Astrocyte (in vitro differentiated cells and primary cell): ENCODE measurements at regions not wholly inside any gene's neighbourhood (a gene's known extent, or its start where the extent isn't known, plus 50 kb on each side); places are given as distances from the start of the nearest gene placed in this dataset.

Experiments
- DNase-seq: peaks from one replicate; pipeline ENCODE4 v3.0.0-alpha.2; 2010; ENCODE audit warnings: low read depth
- FAIRE-seq: peaks from 2 replicates; lab custom pipeline; 2011; peaks lifted over from hg19 to GRCh38; lab: Jason Lieb, UNC
- H2AFZ ChIP-seq: 2 replicates; pipeline ENCODE4 v1.6.0; 2012; ENCODE audit warnings: low read depth, low read length, inconsistent platforms
- H3K27ac ChIP-seq: 2 replicates; pipeline ENCODE4 v1.5.1; 2011; ENCODE audit warnings: low read depth, low read length, inconsistent platforms
- H3K27me3 ChIP-seq: 2 replicates; pipeline ENCODE4 v1.6.0; 2011; ENCODE audit warnings: low read length, inconsistent platforms; ENCODE audit not compliant: insufficient read depth
- H3K36me3 ChIP-seq: 2 replicates; pipeline ENCODE4 v1.5.1; 2011; ENCODE audit warnings: low read length, inconsistent platforms; ENCODE audit not compliant: insufficient read depth
- H3K4me1 ChIP-seq: 2 replicates; pipeline ENCODE4 v1.5.1; 2011; ENCODE audit warnings: low read length, inconsistent platforms; ENCODE audit not compliant: insufficient read depth
- H3K4me2 ChIP-seq: 2 replicates; pipeline ENCODE4 v1.6.0; 2012; ENCODE audit warnings: low read length, inconsistent platforms
- H3K4me3 ChIP-seq: 2 replicates; pipeline ENCODE4 v1.5.1; 2011; ENCODE audit warnings: low read depth, mild to moderate bottlenecking, low read length, inconsistent platforms; ENCODE audit not compliant: insufficient read depth
- H3K79me2 ChIP-seq: 2 replicates; pipeline ENCODE4 v1.6.0; 2012; ENCODE audit warnings: mild to moderate bottlenecking, low read length, inconsistent platforms; ENCODE audit not compliant: insufficient read depth
- H3K9ac ChIP-seq: 2 replicates; pipeline ENCODE4 v1.6.0; 2012; ENCODE audit warnings: mild to moderate bottlenecking, low read length, inconsistent platforms
- H3K9me3 ChIP-seq: 2 replicates; pipeline ENCODE4 v1.5.1; 2012; ENCODE audit warnings: low read depth, mild to moderate bottlenecking, low read length, inconsistent platforms; ENCODE audit not compliant: insufficient read depth
- H4K20me1 ChIP-seq: 2 replicates; pipeline ENCODE4 v1.6.0; 2012; ENCODE audit warnings: low read length, inconsistent platforms; ENCODE audit not compliant: insufficient read depth
- H3K27ac Mint-ChIP-seq: one replicate; pipeline ENCODE4 v1.8.0; 2021; ENCODE audit warnings: mild to moderate bottlenecking, mixed read lengths; ENCODE audit not compliant: unreplicated experiment
- H3K27me3 Mint-ChIP-seq: one replicate; pipeline ENCODE4 v1.8.0; 2021; ENCODE audit warnings: low read depth, mixed read lengths; ENCODE audit not compliant: unreplicated experiment
- H3K36me3 Mint-ChIP-seq: one replicate; pipeline ENCODE4 v1.8.0; 2021; ENCODE audit warnings: low read depth, mixed read lengths; ENCODE audit not compliant: unreplicated experiment
- H3K4me1 Mint-ChIP-seq: one replicate; pipeline ENCODE4 v1.8.0; 2021; ENCODE audit warnings: low read depth, mixed read lengths; ENCODE audit not compliant: unreplicated experiment
- H3K4me3 Mint-ChIP-seq: one replicate; pipeline ENCODE4 v1.8.0; 2021; ENCODE audit warnings: mild to moderate bottlenecking, moderate library complexity, mixed read lengths; ENCODE audit not compliant: unreplicated experiment
- H3K9me3 Mint-ChIP-seq: one replicate; pipeline ENCODE4 v1.8.0; 2021; ENCODE audit warnings: mild to moderate bottlenecking, mixed read lengths; ENCODE audit not compliant: unreplicated experiment
- CTCF ChIP-seq: IDR thresholded peaks from 2 replicates; pipeline ENCODE4 v1.5.1; 2011; ENCODE audit warnings: low read depth, mild to moderate bottlenecking, inconsistent platforms, low read length, moderate library complexity; ENCODE audit not compliant: insufficient read depth
- EZH2 ChIP-seq: IDR thresholded peaks from 2 replicates; pipeline ENCODE4 v1.6.1; 2012; ENCODE audit warnings: mild to moderate bottlenecking, low read length, inconsistent platforms; ENCODE audit not compliant: insufficient read depth

GRCh38 chr14:82854131-82854530 lies 1320.5 kb upstream of the SEL1L start:
- H3K79me2 ChIP-seq = no peaks in the 10 kb centered on the region
- H3K4me3 ChIP-seq = no peak overlapping the region
- H3K4me2 ChIP-seq = no peak overlapping the region
- peaks cover 5% of the 10 kb centered on the region for H3K4me1 ChIP-seq
- Mint-ChIP-seq H3K4me1 (peaks cover 1% of the 10 kb centered on the region), H3K9me3 (no peaks in the 10 kb centered on the region), H3K4me3 (no peak overlapping the region), H3K27ac (no peak overlapping the region), H3K36me3 (no peaks in the 10 kb centered on the region), H3K27me3 (no peaks in the 10 kb centered on the region)
- no peaks in the 10 kb centered on the region for H3K9me3 ChIP-seq
- TF ChIP-seq EZH2 = no peak
- no peak for TF ChIP-seq CTCF
- no peak for FAIRE-seq
- no peak for DNase-seq
- H3K9ac ChIP-seq = no peak overlapping the region
- H2AFZ ChIP-seq = no peak overlapping the region
- no peaks in the 10 kb centered on the region for H3K27me3 ChIP-seq
- H4K20me1 ChIP-seq = no peaks in the 10 kb centered on the region
- H3K27ac ChIP-seq = no peak overlapping the region
- no peaks in the 10 kb centered on the region for H3K36me3 ChIP-seq

- no peaks in the 10 kb centered on the region for H3K27me3 ChIP-seq
- Mint-ChIP-seq H3K27me3 (no peaks in the 10 kb centered on the region), H3K9me3 (no peaks in the 10 kb centered on the region), H3K27ac (no peak overlapping the region), H3K4me1 (peaks cover 1% of the 10 kb centered on the region), H3K36me3 (no peaks in the 10 kb centered on the region), H3K4me3 (no peak overlapping the region)
- TF ChIP-seq EZH2 (no peak), CTCF (no peak)
- H3K27ac ChIP-seq = no peak overlapping the region
- no peak overlapping the region for H3K4me2 ChIP-seq
- H3K9ac ChIP-seq = no peak overlapping the region
- H3K79me2 ChIP-seq = no peaks in the 10 kb centered on the region
- H4K20me1 ChIP-seq = no peaks in the 10 kb centered on the region
- H3K36me3 ChIP-seq = no peaks in the 10 kb centered on the region
- FAIRE-seq (no peak), DNase-seq (no peak)
- H3K4me3 ChIP-seq = no peak overlapping the region
- H2AFZ ChIP-seq = no peak overlapping the region
- peaks cover 5% of the 10 kb centered on the region for H3K4me1 ChIP-seq
- H3K9me3 ChIP-seq = no peaks in the 10 kb centered on the region
These were observed 1321.2 kb upstream of the SEL1L start for GRCh38 chr14:82854901-82855300.

- no peaks in the 10 kb centered on the region for H3K27me3 ChIP-seq
- H4K20me1 ChIP-seq = no peaks in the 10 kb centered on the region
- H3K4me1 Mint-ChIP-seq = peaks cover 1% of the 10 kb centered on the region
- no peak overlapping the region for H3K4me2 ChIP-seq
- DNase-seq = peak; percentile 44
- no peaks in the 10 kb centered on the region for H3K36me3 Mint-ChIP-seq
- no peaks in the 10 kb centered on the region for H3K79me2 ChIP-seq
- no peak overlapping the region for H3K9ac ChIP-seq
- no peak overlapping the region for H3K4me3 ChIP-seq
- no peaks in the 10 kb centered on the region for H3K9me3 Mint-ChIP-seq
- H3K4me1 ChIP-seq = peaks cover 5% of the 10 kb centered on the region
- H3K27me3 Mint-ChIP-seq = no peaks in the 10 kb centered on the region
- no peak overlapping the region for H3K27ac ChIP-seq
- no peak overlapping the region for H3K27ac Mint-ChIP-seq
- TF ChIP-seq EZH2 (no peak), CTCF (peak; percentile 35)
- H3K4me3 Mint-ChIP-seq = no peak overlapping the region
- no peak overlapping the region for H2AFZ ChIP-seq
- no peak for FAIRE-seq
- H3K36me3 ChIP-seq = no peaks in the 10 kb centered on the region
- H3K9me3 ChIP-seq = no peaks in the 10 kb centered on the region
These were observed 1322.3 kb upstream of the SEL1L start for GRCh38 chr14:82855912-82856391.
